Smooth muscle cell (in vitro differentiated cells): ENCODE measurements at regions not wholly inside any gene's neighbourhood (a gene's known extent, or its start where the extent isn't known, plus 50 kb on each side); places are given as distances from the start of the nearest gene placed in this dataset.

Experiments
- DNase-seq: peaks from one replicate; lab custom pipeline; 2025; ENCODE audit not compliant: unreplicated experiment; lab: John Stamatoyannopoulos, UW
- H2AFZ ChIP-seq: fragments of 200-600 bp; sonication (generic); 2 replicates; pipeline ENCODE4 v1.6.0; 2016; ENCODE audit warnings: antibody characterized with exemption, low read depth, mild to moderate bottlenecking
- H3F3A ChIP-seq: fragments of 200-600 bp; sonication (generic); 2 replicates; pipeline ENCODE4 v1.6.0; 2017; ENCODE audit warnings: antibody characterized with exemption, low read depth
- H3K27ac ChIP-seq: fragments of 200-600 bp; sonication (generic); 2 replicates; pipeline ENCODE4 v1.5.1; 2016; ENCODE audit warnings: low read depth, mild to moderate bottlenecking
- H3K27me3 ChIP-seq: fragments of 200-600 bp; sonication (generic); 2 replicates; pipeline ENCODE4 v1.6.1; 2016; ENCODE audit warnings: low read depth, mild to moderate bottlenecking
- H3K36me3 ChIP-seq: fragments of 200-600 bp; sonication (generic); 2 replicates; pipeline ENCODE4 v1.5.1; 2016; ENCODE audit warnings: low read depth
- H3K4me1 ChIP-seq: fragments of 200-600 bp; sonication (generic); 2 replicates; pipeline ENCODE4 v1.5.1; 2016; ENCODE audit warnings: low read depth
- H3K4me2 ChIP-seq: fragments of 200-600 bp; sonication (generic); 2 replicates; pipeline ENCODE4 v1.6.0; 2016; ENCODE audit warnings: mild to moderate bottlenecking
- H3K4me3 ChIP-seq: fragments of 200-600 bp; sonication (generic); 2 replicates; pipeline ENCODE4 v1.5.1; 2016; ENCODE audit warnings: mild to moderate bottlenecking
- H3K79me2 ChIP-seq: fragments of 200-600 bp; sonication (generic); 2 replicates; pipeline ENCODE4 v1.6.0; 2016; ENCODE audit warnings: low read depth, mild to moderate bottlenecking
- H3K9ac ChIP-seq: fragments of 200-600 bp; sonication (generic); 2 replicates; pipeline ENCODE4 v1.6.0; 2016; ENCODE audit warnings: low read depth
- H3K9me3 ChIP-seq: fragments of 200-600 bp; sonication (generic); replicated peaks from 2 replicates; pipeline ENCODE4 v1.5.1; 2016; ENCODE audit warnings: low read depth
- H4K20me1 ChIP-seq: fragments of 200-600 bp; sonication (generic); 2 replicates; pipeline ENCODE4 v1.6.0; 2016; ENCODE audit warnings: low read depth
- CTCF ChIP-seq: fragments of 200-600 bp; sonication (generic); IDR thresholded peaks from 2 replicates; pipeline ENCODE4 v1.5.1; 2017; ENCODE audit warnings: borderline replicate concordance, mild to moderate bottlenecking, antibody characterized with exemption; ENCODE audit not compliant: insufficient read depth, poor library complexity, severe bottlenecking
- WGBS: methylation state at CpG from one replicate; pipeline ENCODE4 v1.1.7; 2016; ENCODE audit warnings: low lambda C conversion rate; 5-methylcytosine and 5-hydroxymethylcytosine counted together

- H3K4me3 ChIP-seq: no peak overlapping the region
- H3K9ac ChIP-seq: no peak overlapping the region
- no peak overlapping the region for H3K4me2 ChIP-seq
- peaks cover 7% of the 10 kb centered on the region for H3K4me1 ChIP-seq
- H3K36me3 ChIP-seq: no peaks in the 10 kb centered on the region
- H3K9me3 ChIP-seq: no peaks in the 10 kb centered on the region
- 57% methylated on average over 5 of the region's 5 CpGs for WGBS
- H2AFZ ChIP-seq: no peak overlapping the region
- no peaks in the 10 kb centered on the region for H3K79me2 ChIP-seq
- no peak for DNase-seq
- H4K20me1 ChIP-seq: no peaks in the 10 kb centered on the region
- H3K27me3 ChIP-seq: no peaks in the 10 kb centered on the region
- TF ChIP-seq CTCF: no peak
- H3K27ac ChIP-seq: peak overlapping the region; percentile 82
- H3F3A ChIP-seq: no peaks in the 10 kb centered on the region
Observed at GRCh38 chr15:39438260-39438659, 142.6 kb upstream of the THBS1 start.

GRCh38 chr15:39438799-39439592, 141.9 kb upstream of the THBS1 start:
- peak overlapping the region; percentile 33 for H3K9ac ChIP-seq
- H2AFZ ChIP-seq: no peak overlapping the region
- H3K4me3 ChIP-seq: no peak overlapping the region
- no peak for TF ChIP-seq CTCF
- no peaks in the 10 kb centered on the region for H3K9me3 ChIP-seq
- no peaks in the 10 kb centered on the region for H3K79me2 ChIP-seq
- H3K27me3 ChIP-seq: no peaks in the 10 kb centered on the region
- H3K36me3 ChIP-seq: no peaks in the 10 kb centered on the region
- no peak for DNase-seq
- H3K4me1 ChIP-seq: peaks cover 7% of the 10 kb centered on the region
- H4K20me1 ChIP-seq: no peaks in the 10 kb centered on the region
- peak overlapping the region; percentile 82 for H3K27ac ChIP-seq
- H3F3A ChIP-seq: no peaks in the 10 kb centered on the region
- 46% methylated on average over 9 of the region's 9 CpGs for WGBS
- peak overlapping the region; percentile 70 for H3K4me2 ChIP-seq

- no peaks in the 10 kb centered on the region for H3F3A ChIP-seq
- H3K4me2 ChIP-seq: no peak overlapping the region
- H3K27ac ChIP-seq: no peak overlapping the region
- H3K4me3 ChIP-seq: no peak overlapping the region
- no peaks in the 10 kb centered on the region for H3K27me3 ChIP-seq
- no peak for DNase-seq
- H3K79me2 ChIP-seq: no peaks in the 10 kb centered on the region
- H3K9me3 ChIP-seq: no peaks in the 10 kb centered on the region
- no peak overlapping the region for H3K9ac ChIP-seq
- no peaks in the 10 kb centered on the region for H3K36me3 ChIP-seq
- no peaks in the 10 kb centered on the region for H4K20me1 ChIP-seq
- peaks cover 7% of the 10 kb centered on the region for H3K4me1 ChIP-seq
- TF ChIP-seq CTCF: no peak
- H2AFZ ChIP-seq: no peak overlapping the region
- 77% methylated on average over 2 of the region's 2 CpGs for WGBS
Observed at GRCh38 chr15:39442898-39443297, 138.0 kb upstream of the THBS1 start.

GRCh38 chr15:39443659-39444219, 137.1 kb upstream of the THBS1 start:
- Histone ChIP-seq H3K9ac (no peak overlapping the region), H3F3A (no peaks in the 10 kb centered on the region), H3K36me3 (no peaks in the 10 kb centered on the region), H2AFZ (no peak overlapping the region), H3K4me1 (peaks cover 7% of the 10 kb centered on the region), H3K4me3 (no peak overlapping the region), H3K9me3 (no peaks in the 10 kb centered on the region), H4K20me1 (no peaks in the 10 kb centered on the region), H3K27me3 (no peaks in the 10 kb centered on the region), H3K4me2 (no peak overlapping the region), H3K79me2 (no peaks in the 10 kb centered on the region), H3K27ac (no peak overlapping the region)
- 83% methylated on average over 4 of the region's 4 CpGs for WGBS
- DNase-seq: no peak
- no peak for TF ChIP-seq CTCF
